Heart left ventricle (tissue), 16 donors: ENCODE measurements at regions not wholly inside any gene's neighbourhood (a gene's known extent, or its start where the extent isn't known, plus 50 kb on each side); places are given as distances from the start of the nearest gene placed in this dataset.

Experiments
- ATAC-seq, 4 donors: fragments of 200-7000 bp; cut with Tn5 transposase; one replicate each; pipeline ENCODE4 v1.9.1; 2020 to 2022; ENCODE audit warnings: moderate library complexity in 4 of 4, mild to moderate bottlenecking in 3 of 4, moderate number of reproducible peaks in 1 of 4
- DNase-seq, 5 donors: peaks; one replicate each; pipeline ENCODE4 v3.0.0-alpha.2; 2020
- H3K27ac ChIP-seq, 12 donors: fragments of 200-600 bp; sonication (generic) in 4 of 12; one replicate each; pipeline versions ENCODE4 v1.5.0 to v1.8.0; 2016 to 2022; ENCODE audit warnings: mild to moderate bottlenecking in 2 of 12
- H3K27me3 ChIP-seq, 9 donors: fragments of 200-600 bp; sonication (generic) in 2 of 9; one replicate each; pipeline versions ENCODE4 v1.5.1 to v1.8.0; 2016 to 2022; ENCODE audit warnings: mild to moderate bottlenecking in 3 of 9
- H3K36me3 ChIP-seq, 9 donors: fragments of 200-600 bp; sonication (generic) in 2 of 9; one replicate each; pipeline versions ENCODE4 v1.5.0 to v1.8.0; 2018 to 2022; ENCODE audit warnings: mild to moderate bottlenecking in 2 of 9
- H3K4me1 ChIP-seq, 12 donors: fragments of 200-600 bp; sonication (generic) in 4 of 12; one replicate each; pipeline versions ENCODE4 v1.5.0 to v1.8.0; 2016 to 2022; ENCODE audit warnings: mild to moderate bottlenecking in 3 of 12
- H3K4me3 ChIP-seq, 12 donors: fragments of 200-600 bp; sonication (generic) in 4 of 12; one replicate each; pipeline versions ENCODE4 v1.5.0 to v1.8.0; 2017 to 2022; ENCODE audit warnings: mild to moderate bottlenecking in 9 of 12, moderate library complexity in 4 of 12
- H3K9me3 ChIP-seq, 12 donors: fragments of 200-600 bp; sonication (generic) in 4 of 12; one replicate each; pipeline versions ENCODE4 v1.5.0 to v1.8.0; 2016 to 2022; ENCODE audit warnings: mild to moderate bottlenecking in 1 of 12
- CTCF ChIP-seq, 12 donors: fragments of 200-600 bp; sonication (generic) in 4 of 12; IDR thresholded peaks; one replicate each; pipeline versions ENCODE4 v1.5.0 to v1.8.0; 2018 to 2022; ENCODE audit warnings: antibody characterized with exemption in 12 of 12, mild to moderate bottlenecking in 5 of 12
- POLR2A ChIP-seq, 2 donors: fragments of 450-650 bp; IDR thresholded peaks; one replicate each; pipeline ENCODE4 v1.6.1; 2017; ENCODE audit warnings: antibody characterized with exemption in 2 of 2, mild to moderate bottlenecking in 2 of 2, moderate library complexity in 2 of 2
- WGBS, 4 donors: extraction: QIAGEN DNeasy Blood & Tissue Kit in 2 of 4; methylation state at CpG; one replicate each; pipeline versions ENCODE4 v1.1.5 to v1.1.7; 2013 to 2018; 5-methylcytosine and 5-hydroxymethylcytosine counted together
- intact Hi-C, 10 donors: fragments of 100-400 bp; cut with DNase I; formaldehyde crosslinking; loops; one replicate each; pipeline versions ENCODE4 v1.11.1 to v1.14.2; 2022
- donor health status: ischemic (EF 13 %, LVEDD 7.1; RV severe dilation, severe dysfunction).
- donor health status: healthy with polysubstance abuse.
- donor health status: DM: no; HTN: yes; CAD: no.
- donor health status: DM: no; HTN: no; CAD: no.
- donor health status: ischemic (EF 25% LVEDD 6.9; RV normal size, moderate dysfunction).
- donor health status: ischemic (EF 25% LVEDD 5.7; RV mildly dilated, moderate dysfunction).
- donor health status: healthy.
- donor health status: DM: yes; HTN: yes; CAD: no.
- donor health status: ischemic (EF 35%, LVEDD 5.7; RV mildly dilated, moderate dysfunction).
- donor health status: nonischemic (EF 11% LVEDD 7.7; RV severe dilation, severe dysfunction).
- donor health status: DM: yes; HTN: yes; CAD: no.
- donor health status: PGD.
- donor health status: ischemic (EF 29% LVEDD 5.4; RV normal size, mild dysfunction).
- donor health status: nonischemic (EF 23%, LVEDD 6.1; RV moderate dilation, normal function).

DNA sequence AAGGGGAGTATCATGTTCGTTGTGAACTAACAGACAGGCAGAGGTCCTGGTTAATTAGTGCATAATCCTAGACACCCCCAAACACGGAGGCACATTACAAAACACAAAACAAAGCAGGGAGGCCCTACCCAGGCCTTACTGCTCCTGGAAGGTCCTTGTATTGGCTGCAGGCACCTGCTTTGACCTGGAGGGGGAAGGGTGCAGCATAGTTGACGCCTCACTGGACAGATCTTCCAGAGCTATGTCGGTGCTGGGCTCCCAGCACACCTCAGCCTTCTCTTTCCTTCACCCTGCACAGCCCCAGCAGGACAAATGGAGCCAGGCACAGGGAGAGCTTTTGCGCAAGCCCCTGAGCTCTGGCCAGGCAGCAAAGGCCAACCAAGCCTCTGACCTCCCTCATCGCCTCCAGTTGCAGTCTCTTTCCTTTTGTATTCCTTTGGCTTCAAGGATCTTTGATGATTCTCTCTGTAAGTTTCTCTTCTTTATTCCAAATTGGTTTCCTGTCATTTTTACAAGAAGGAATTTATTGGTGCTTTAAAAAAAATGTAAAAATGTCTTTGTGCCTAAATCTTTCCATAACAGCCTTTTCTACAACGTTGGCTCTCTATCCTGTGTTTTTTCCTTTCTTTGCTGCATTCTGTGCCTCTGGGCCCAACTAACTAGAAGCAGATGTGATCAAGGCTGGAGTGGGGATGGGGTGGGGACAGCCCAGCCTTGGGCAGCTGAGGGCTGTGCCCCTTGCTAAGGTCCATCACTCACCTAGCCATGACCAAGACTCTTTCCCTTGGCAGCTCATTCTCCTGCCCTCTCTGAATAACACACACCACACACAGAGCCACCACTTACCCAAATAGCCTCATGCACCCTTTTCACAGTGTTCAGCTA is 317.1 kb upstream of the NPVF start:
- intact Hi-C loops, result no loop called here
- no peaks in the 10 kb centered on the region for H3K36me3 ChIP-seq
- H3K4me1 ChIP-seq, result no peaks in the 10 kb centered on the region
- H3K27me3 ChIP-seq, result peaks cover 0 to 9% (median 0%) of the 10 kb centered on the region in 9 donors
- 66 to 75% (median 70%) methylated on average over 7 of the region's 7 CpGs for WGBS, 4 donors
- no peak overlapping the region for H3K4me3 ChIP-seq
- TF ChIP-seq POLR2A (IDR thresholded peaks at IDR 0.05) (no peak), CTCF (IDR thresholded peaks at IDR 0.05) (no peak)
- H3K9me3 ChIP-seq, result no peaks in the 10 kb centered on the region
- ATAC-seq (peak in 1 of 4 donors; percentile 33), DNase-seq (no peak)
- no peak overlapping the region for H3K27ac ChIP-seq

DNA sequence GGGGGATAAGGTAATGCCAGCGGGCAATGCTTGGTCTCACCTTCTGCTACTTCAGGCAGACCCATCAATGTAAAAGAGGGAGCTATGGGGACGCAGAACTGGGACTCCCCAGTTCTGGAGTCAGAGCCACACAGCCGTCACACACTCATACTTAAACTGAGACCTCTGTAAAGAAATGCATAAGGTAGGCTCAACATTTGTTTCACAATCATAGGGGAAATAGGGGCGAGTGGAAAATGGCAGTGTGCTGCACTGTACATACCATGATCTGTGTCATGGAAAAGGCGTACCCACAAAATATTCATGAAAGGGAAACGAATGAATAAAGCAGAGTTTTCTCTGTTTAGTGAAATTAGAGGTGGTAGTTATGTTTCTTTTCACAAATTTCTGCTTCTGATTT is 318.0 kb upstream of the NPVF start:
- intact Hi-C loops, result no loop called here
- no peaks in the 10 kb centered on the region for H3K9me3 ChIP-seq
- H3K27me3 ChIP-seq, result peaks cover 0 to 9% (median 0%) of the 10 kb centered on the region in 9 donors
- ATAC-seq, result no peak
- H3K27ac ChIP-seq, result no peak overlapping the region
- no peak overlapping the region for H3K4me3 ChIP-seq
- DNase-seq, result no peak
- TF ChIP-seq POLR2A (IDR thresholded peaks at IDR 0.05) (no peak), CTCF (IDR thresholded peaks at IDR 0.05) (no peak)
- WGBS, 4 donors, result 90 to 95% (median 94%) methylated on average over 6 of the region's 6 CpGs
- no peaks in the 10 kb centered on the region for H3K36me3 ChIP-seq
- no peaks in the 10 kb centered on the region for H3K4me1 ChIP-seq

DNA sequence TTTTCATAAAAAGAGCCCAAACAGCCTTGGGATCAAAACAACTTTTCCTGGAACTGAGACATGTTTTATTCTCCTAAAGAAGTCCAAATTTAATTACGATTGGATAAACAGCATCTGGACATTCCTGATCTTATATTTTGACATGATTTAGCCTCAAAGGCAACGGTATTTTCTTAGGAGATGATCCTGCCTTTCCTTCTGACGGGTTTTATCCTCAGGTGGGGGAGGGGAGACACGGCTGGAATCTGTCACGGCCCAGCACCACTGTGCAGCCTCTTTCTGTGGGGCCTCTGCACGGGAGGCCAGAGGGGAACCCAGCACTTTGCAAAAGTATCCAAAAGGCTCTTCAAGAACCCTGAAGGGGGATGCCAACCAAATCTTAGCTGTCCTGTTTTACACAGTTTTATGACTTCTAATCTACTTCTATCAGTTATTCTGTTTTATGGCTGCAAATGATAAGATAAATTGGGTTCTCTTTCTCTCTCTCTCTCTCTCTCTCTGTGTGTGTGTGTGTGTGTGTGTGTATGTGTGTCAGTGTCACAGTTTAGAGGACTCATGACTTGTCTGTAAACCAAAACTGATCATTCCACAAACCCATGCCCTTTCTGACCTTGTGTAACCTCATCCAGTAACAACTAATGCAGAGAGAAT is 321.1 kb upstream of the NPVF start:
- no peak for ATAC-seq
- H3K27me3 ChIP-seq, result peaks cover 0 to 9% (median 0%) of the 10 kb centered on the region in 9 donors
- TF ChIP-seq POLR2A (IDR thresholded peaks at IDR 0.05) (no peak), CTCF (IDR thresholded peaks at IDR 0.05) (no peak)
- intact Hi-C loops, result no loop called here
- no peak overlapping the region for H3K27ac ChIP-seq
- no peaks in the 10 kb centered on the region for H3K9me3 ChIP-seq
- no peak for DNase-seq
- WGBS, 4 donors, result 59 to 67% (median 64%) methylated on average over 6 of the region's 6 CpGs
- no peak overlapping the region for H3K4me3 ChIP-seq
- H3K4me1 ChIP-seq, result peaks cover 0 to 7% (median 0%) of the 10 kb centered on the region in 12 donors
- H3K36me3 ChIP-seq, result no peaks in the 10 kb centered on the region

GRCh38 chr7:25550149-25550548 is 321.9 kb upstream of the NPVF start:
- intact Hi-C loops, result no loop called here
- no peaks in the 10 kb centered on the region for H3K36me3 ChIP-seq
- H3K27me3 ChIP-seq, result peaks cover 0 to 9% (median 0%) of the 10 kb centered on the region in 9 donors
- no peak for DNase-seq
- H3K4me1 ChIP-seq, result peaks cover 0 to 7% (median 0%) of the 10 kb centered on the region in 12 donors
- WGBS, 4 donors, result 88 to 92% (median 91%) methylated on average over 5 of the region's 5 CpGs
- TF ChIP-seq POLR2A (IDR thresholded peaks at IDR 0.05) (no peak), CTCF (IDR thresholded peaks at IDR 0.05) (no peak)
- H3K4me3 ChIP-seq, result no peak overlapping the region
- H3K27ac ChIP-seq, result no peak overlapping the region
- no peak for ATAC-seq
- H3K9me3 ChIP-seq, result no peaks in the 10 kb centered on the region
